A549 (cell line): ENCODE measurements at regions not wholly inside any gene's neighbourhood (a gene's known extent, or its start where the extent isn't known, plus 50 kb on each side); places are given as distances from the start of the nearest gene placed in this dataset.

Experiments
- ATAC-seq, 2 experiments: fragments of 200-7000 bp in 1 of 2; fragments of >200 bp in 1 of 2; cut with Nextera tagmentation in 1 of 2; cut with Tn5 transposase in 1 of 2; 3 replicates each; pipeline versions ENCODE4 v1.8.0 to v1.9.1; 2018 to 2020; ENCODE audit warnings: mild to moderate bottlenecking in 1 of 2, moderate library complexity in 1 of 2
- CTCF ChIA-PET: fragments of 300-600 bp; sonication (Branson Sonifier 250); formaldehyde crosslinking; extraction: SDS; loops from one replicate; lab custom pipeline; 2021; ENCODE audit warnings: antibody characterized with exemption, inconsistent platforms; lab: Yijun Ruan, JAX
- POLR2A ChIA-PET: fragments of 350-600 bp; formaldehyde crosslinking; extraction: SDS; loops from one replicate; lab custom pipeline; 2021; ENCODE audit warnings: antibody characterized with exemption, inconsistent platforms; lab: Yijun Ruan, JAX
- DNase-seq, 2 experiments: peaks; one replicate each; pipeline versions ENCODE4 v3.0.0 to v3.0.0-alpha.2; 2011 to 2016; ENCODE audit warnings: low read depth in 1 of 2, low spot score in 1 of 2
- FAIRE-seq: peaks from 2 replicates; lab custom pipeline; 2011; peaks lifted over from hg19 to GRCh38; lab: Jason Lieb, UNC
- H3K27ac ChIP-seq, 2 experiments: fragments of >200 bp; sonication (Bioruptor Twin); formaldehyde crosslinking; 3 replicates each; pipeline ENCODE4 v1.5.1; 2016 to 2017
- H3K4me1 ChIP-seq: fragments of >200 bp; sonication (Bioruptor Twin); formaldehyde crosslinking; 3 replicates; pipeline ENCODE4 v1.6.1; 2016
- H3K4me2 ChIP-seq: fragments of >200 bp; sonication (Bioruptor Twin); formaldehyde crosslinking; 3 replicates; pipeline ENCODE4 v1.6.1; 2016
- H3K4me3 ChIP-seq: fragments of >200 bp; sonication (Bioruptor Twin); formaldehyde crosslinking; 3 replicates; pipeline ENCODE4 v1.5.1; 2016
- H3K9me3 ChIP-seq: fragments of >200 bp; sonication (Bioruptor Twin); formaldehyde crosslinking; 3 replicates; pipeline ENCODE4 v1.6.1; 2016
- CBX2 ChIP-seq: fragments of 200-600 bp; sonication (generic); IDR thresholded peaks from 2 replicates; pipeline ENCODE4 v1.6.1; 2016; ENCODE audit warnings: low read depth, mild to moderate bottlenecking, borderline replicate concordance
- CBX8 ChIP-seq: fragments of 200-600 bp; sonication (generic); IDR thresholded peaks from 2 replicates; pipeline ENCODE4 v1.6.1; 2016
- EP300 ChIP-seq, 2 experiments: fragments of >200 bp; sonication (Bioruptor Twin); formaldehyde crosslinking; IDR thresholded peaks; 2 replicates in 1 of 2; 3 replicates in 1 of 2; pipeline ENCODE4 v1.6.1; 2016 to 2017
- FOSB ChIP-seq: fragments of 250-450 bp; sonication (Bioruptor Pico); IDR thresholded peaks from 2 replicates; pipeline ENCODE4 v1.5.0; 2020; ENCODE audit warnings: mild to moderate bottlenecking, moderate library complexity
- HEYL ChIP-seq: fragments of 250-450 bp; sonication (Bioruptor Pico); IDR thresholded peaks from 2 replicates; pipeline ENCODE4 v1.8.0; 2021; ENCODE audit warnings: mild to moderate bottlenecking, moderate library complexity
- HOXA7 ChIP-seq: fragments of 250-450 bp; sonication (Bioruptor Pico); IDR thresholded peaks from 2 replicates; pipeline ENCODE4 v1.5.0; 2020; ENCODE audit warnings: mild to moderate bottlenecking, moderate library complexity
- JUN ChIP-seq, 2 experiments: fragments of >200 bp; sonication (Bioruptor Twin); formaldehyde crosslinking; IDR thresholded peaks; 2 replicates in 1 of 2; 3 replicates in 1 of 2; pipeline ENCODE4 v1.6.1; 2016 to 2017
- JUNB ChIP-seq: fragments of >200 bp; sonication (Bioruptor Twin); formaldehyde crosslinking; IDR thresholded peaks from 2 replicates; pipeline ENCODE4 v1.6.1; 2016
- KDM1A ChIP-seq: fragments of 200-600 bp; sonication (generic); IDR thresholded peaks from 2 replicates; pipeline ENCODE4 v1.6.1; 2016; ENCODE audit warnings: low read depth, mild to moderate bottlenecking
- MAZ ChIP-seq: fragments of 150-350 bp; IDR thresholded peaks from 2 replicates; pipeline ENCODE4 v1.6.1; 2014; ENCODE audit warnings: antibody characterized with exemption, low read depth, low read length, borderline replicate concordance
- POLR2A ChIP-seq: IDR thresholded peaks from 2 replicates; pipeline ENCODE4 v1.6.1; 2012; ENCODE audit warnings: mild to moderate bottlenecking, low read length
- RAD21 ChIP-seq, 2 experiments: fragments of >200 bp in 1 of 2; sonication (Bioruptor Twin) in 1 of 2; formaldehyde crosslinking in 1 of 2; IDR thresholded peaks in 1 of 2; conservative IDR thresholded peaks in 1 of 2; 2 replicates in 1 of 2; 3 replicates in 1 of 2; pipeline ENCODE4 v1.6.1; 2012 to 2018; ENCODE audit warnings: inconsistent platforms in 1 of 2
- RARB ChIP-seq: fragments of 250-450 bp; sonication (Bioruptor Pico); IDR thresholded peaks from 2 replicates; pipeline ENCODE4 v1.8.0; 2021; ENCODE audit warnings: mild to moderate bottlenecking, moderate library complexity
- RCOR1 ChIP-seq: fragments of 150-350 bp; IDR thresholded peaks from 2 replicates; pipeline ENCODE4 v1.6.1; 2014; ENCODE audit warnings: antibody characterized with exemption, low read length, low read depth
- RFX5 ChIP-seq: fragments of 450-650 bp; IDR thresholded peaks from 2 replicates; pipeline ENCODE4 v1.7.1; 2014; ENCODE audit warnings: antibody characterized with exemption, mild to moderate bottlenecking, moderate library complexity
- RNF2 ChIP-seq: fragments of 200-600 bp; sonication (generic); IDR thresholded peaks from 2 replicates; pipeline ENCODE4 v1.6.1; 2016; ENCODE audit warnings: low read depth, mild to moderate bottlenecking, antibody characterized with exemption, moderate library complexity, borderline replicate concordance
- SREBF2 ChIP-seq: fragments of 450-650 bp; IDR thresholded peaks from 2 replicates; pipeline ENCODE4 v1.6.1; 2014; ENCODE audit warnings: mild to moderate bottlenecking, moderate library complexity
- TFCP2L1 ChIP-seq: fragments of 250-450 bp; sonication (Bioruptor Pico); IDR thresholded peaks from 2 replicates; pipeline ENCODE4 v1.5.0; 2021; ENCODE audit warnings: mild to moderate bottlenecking
- ZFP36 ChIP-seq: fragments of 450-650 bp; IDR thresholded peaks from 2 replicates; pipeline ENCODE4 v1.6.1; 2014; ENCODE audit warnings: borderline replicate concordance; ENCODE audit not compliant: partially characterized antibody
- ZNF302 ChIP-seq: fragments of 250-450 bp; sonication (Bioruptor Pico); IDR thresholded peaks from 2 replicates; pipeline ENCODE4 v1.9.0; 2021; ENCODE audit warnings: inconsistent platforms, mild to moderate bottlenecking, moderate library complexity
- WGBS: methylation state at CpG from one replicate; pipeline ENCODE4 v1.1.6; 2017; ENCODE audit errors: missing lambda C conversion rate; 5-methylcytosine and 5-hydroxymethylcytosine counted together
- TF ChIP-seq, protein P1 (sequence below): IDR thresholded peaks from 2 replicates; pipeline ENCODE4 v1.6.1; 2012
- TF ChIP-seq, protein P2 (sequence below): IDR thresholded peaks from 2 replicates; pipeline ENCODE4 v1.6.1; 2012; ENCODE audit warnings: low read depth, borderline replicate concordance
- TF ChIP-seq, protein P3 (sequence below): fragments of >200 bp; sonication (Bioruptor Twin); formaldehyde crosslinking; IDR thresholded peaks from 2 replicates; pipeline ENCODE4 v1.6.1; 2016
- TF ChIP-seq, protein P4 (sequence below): IDR thresholded peaks from 2 replicates; pipeline ENCODE4 v1.6.1; 2012
- TF ChIP-seq, protein P5 (sequence below): fragments of >200 bp; sonication (Bioruptor Twin); formaldehyde crosslinking; IDR thresholded peaks from 3 replicates; pipeline ENCODE4 v1.6.1; 2016

DNA sequence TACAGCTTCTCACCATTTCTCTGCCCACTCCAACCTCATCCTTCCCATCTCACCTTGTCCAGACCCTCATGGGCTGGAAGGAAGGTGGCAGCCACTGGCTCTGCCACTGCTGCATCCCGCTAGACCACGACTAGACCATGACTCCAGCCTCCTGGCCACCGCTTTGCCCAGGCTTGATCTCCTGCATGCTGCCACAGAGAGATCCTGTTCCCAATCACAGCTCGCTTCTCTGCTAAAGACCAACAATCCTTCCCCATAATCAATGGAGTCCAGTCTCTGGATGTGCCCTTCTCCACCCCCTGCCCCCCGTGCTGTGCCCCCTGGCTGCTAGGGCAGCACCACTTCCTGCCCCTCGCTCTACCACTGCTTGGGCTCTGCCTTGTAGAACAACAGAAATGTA lies 64.9 kb upstream of the DMRTB1 start:
- TF ChIP-seq, protein P1, sequence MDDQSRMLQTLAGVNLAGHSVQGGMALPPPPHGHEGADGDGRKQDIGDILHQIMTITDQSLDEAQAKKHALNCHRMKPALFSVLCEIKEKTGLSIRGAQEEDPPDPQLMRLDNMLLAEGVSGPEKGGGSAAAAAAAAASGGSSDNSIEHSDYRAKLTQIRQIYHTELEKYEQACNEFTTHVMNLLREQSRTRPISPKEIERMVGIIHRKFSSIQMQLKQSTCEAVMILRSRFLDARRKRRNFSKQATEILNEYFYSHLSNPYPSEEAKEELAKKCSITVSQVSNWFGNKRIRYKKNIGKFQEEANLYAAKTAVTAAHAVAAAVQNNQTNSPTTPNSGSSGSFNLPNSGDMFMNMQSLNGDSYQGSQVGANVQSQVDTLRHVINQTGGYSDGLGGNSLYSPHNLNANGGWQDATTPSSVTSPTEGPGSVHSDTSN = no peak
- TF ChIP-seq FOSB (CRISPR knock-in tag) = no peak
- TF ChIP-seq, protein P2, sequence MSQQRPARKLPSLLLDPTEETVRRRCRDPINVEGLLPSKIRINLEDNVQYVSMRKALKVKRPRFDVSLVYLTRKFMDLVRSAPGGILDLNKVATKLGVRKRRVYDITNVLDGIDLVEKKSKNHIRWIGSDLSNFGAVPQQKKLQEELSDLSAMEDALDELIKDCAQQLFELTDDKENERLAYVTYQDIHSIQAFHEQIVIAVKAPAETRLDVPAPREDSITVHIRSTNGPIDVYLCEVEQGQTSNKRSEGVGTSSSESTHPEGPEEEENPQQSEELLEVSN = no peak
- TF ChIP-seq RAD21 (conservative IDR thresholded peaks at IDR 0.05 in 1 of 2, IDR thresholded peaks at IDR 0.05 in 1 of 2) = no peak
- TF ChIP-seq, protein P3, sequence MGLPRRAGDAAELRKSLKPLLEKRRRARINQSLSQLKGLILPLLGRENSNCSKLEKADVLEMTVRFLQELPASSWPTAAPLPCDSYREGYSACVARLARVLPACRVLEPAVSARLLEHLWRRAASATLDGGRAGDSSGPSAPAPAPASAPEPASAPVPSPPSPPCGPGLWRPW = no peak
- TF ChIP-seq CBX8 = no peak
- no peak for TF ChIP-seq RCOR1
- TF ChIP-seq RFX5 = no peak
- no peak for TF ChIP-seq JUN (IDR thresholded peaks at IDR 0.05)
- no peak for TF ChIP-seq CBX2
- no peak for TF ChIP-seq TFCP2L1 (CRISPR knock-in tag)
- TF ChIP-seq, protein P4, sequence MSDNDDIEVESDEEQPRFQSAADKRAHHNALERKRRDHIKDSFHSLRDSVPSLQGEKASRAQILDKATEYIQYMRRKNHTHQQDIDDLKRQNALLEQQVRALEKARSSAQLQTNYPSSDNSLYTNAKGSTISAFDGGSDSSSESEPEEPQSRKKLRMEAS = no peak
- TF ChIP-seq ZFP36 = no peak
- no peak for TF ChIP-seq RARB
- no peak for TF ChIP-seq RNF2
- TF ChIP-seq ZNF302 (CRISPR knock-in tag) = no peak
- no peak for TF ChIP-seq POLR2A
- no peak for TF ChIP-seq EP300 (IDR thresholded peaks at IDR 0.05)
- TF ChIP-seq, protein P5, sequence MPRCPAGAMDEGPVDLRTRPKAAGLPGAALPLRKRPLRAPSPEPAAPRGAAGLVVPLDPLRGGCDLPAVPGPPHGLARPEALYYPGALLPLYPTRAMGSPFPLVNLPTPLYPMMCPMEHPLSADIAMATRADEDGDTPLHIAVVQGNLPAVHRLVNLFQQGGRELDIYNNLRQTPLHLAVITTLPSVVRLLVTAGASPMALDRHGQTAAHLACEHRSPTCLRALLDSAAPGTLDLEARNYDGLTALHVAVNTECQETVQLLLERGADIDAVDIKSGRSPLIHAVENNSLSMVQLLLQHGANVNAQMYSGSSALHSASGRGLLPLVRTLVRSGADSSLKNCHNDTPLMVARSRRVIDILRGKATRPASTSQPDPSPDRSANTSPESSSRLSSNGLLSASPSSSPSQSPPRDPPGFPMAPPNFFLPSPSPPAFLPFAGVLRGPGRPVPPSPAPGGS = no peak
- Histone ChIP-seq H3K27ac (no peak overlapping the region), H3K4me2 (no peak overlapping the region), H3K4me1 (no peaks in the 10 kb centered on the region), H3K9me3 (no peaks in the 10 kb centered on the region), H3K4me3 (no peak overlapping the region)
- no peak for DNase-seq
- FAIRE-seq = no peak
- WGBS = 52% methylated on average over 5 of the region's 6 CpGs
- ChIA-PET CTCF (interaction anchor here (1.2 to 15.0 kb wide), 10 partner anchors 10 to 218 kb away, joined by 3 to 244 read pairs (median 10); no protein-coding TSS in a partner anchor), POLR2A (no interaction called here)
- ATAC-seq = no peak

DNA sequence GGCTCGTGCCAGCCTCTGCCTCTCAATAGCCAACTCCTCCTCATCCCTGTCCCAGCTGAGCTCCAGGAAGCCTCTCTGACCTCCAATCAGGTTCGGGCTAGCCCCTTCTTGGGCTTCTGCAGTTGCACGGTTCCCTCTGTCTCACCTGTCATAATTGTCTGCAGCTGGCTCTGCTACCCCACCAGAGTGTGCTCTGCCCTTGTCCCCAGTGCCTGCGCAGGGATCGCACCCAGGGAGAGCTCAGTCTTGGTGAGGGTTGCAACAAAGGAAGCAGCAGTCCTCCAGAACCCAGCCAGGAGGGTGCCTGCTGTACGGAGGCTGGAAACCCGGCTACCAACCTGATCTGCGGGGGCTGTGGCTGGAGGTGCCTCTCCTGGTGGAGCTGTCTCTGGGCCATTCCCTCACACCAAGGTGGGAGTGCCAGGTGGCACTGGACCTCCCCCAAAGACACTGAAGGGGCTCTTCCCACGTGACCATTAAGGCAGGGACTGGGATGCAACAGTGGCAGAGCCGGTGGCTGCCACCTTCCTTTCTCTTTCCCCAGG lies 63.5 kb upstream of the DMRTB1 start:
- ATAC-seq (no peak), FAIRE-seq (no peak), DNase-seq (no peak)
- Histone ChIP-seq H3K4me1 (no peaks in the 10 kb centered on the region), H3K4me2 (no peak overlapping the region), H3K27ac (no peak overlapping the region), H3K9me3 (no peaks in the 10 kb centered on the region), H3K4me3 (no peak overlapping the region)
- TF ChIP-seq POLR2A (no peak), JUNB (no peak), HOXA7 (CRISPR knock-in tag) (no peak), RNF2 (no peak), MAZ (no peak), RFX5 (no peak), HEYL (CRISPR knock-in tag) (no peak), RARB (no peak), SREBF2 (no peak), KDM1A (no peak)
- TF ChIP-seq, protein P1 = no peak
- TF ChIP-seq, protein P4 = no peak
- CTCF ChIA-PET = interaction anchor here (0.6 to 15.0 kb wide), 7 partner anchors 8 to 534 kb away, joined by 3 to 244 read pairs (median 4); no protein-coding TSS in a partner anchor
- POLR2A ChIA-PET = no interaction called here
- 42% methylated on average over 5 of the region's 10 CpGs for WGBS
